A673 (cell line): ENCODE measurements at regions not wholly inside any gene's neighbourhood (a gene's known extent, or its start where the extent isn't known, plus 50 kb on each side); places are given as distances from the start of the nearest gene placed in this dataset.

Source experiments
- BruUV-seq: library from RNA; stranded (reverse); fragments of 400-500 nt; replicated peaks from 2 replicates; lab custom pipeline; 2021; lab: Mats Ljungman, UMichigan
- CTCF ChIA-PET: fragments of 300-600 bp; sonication (Branson Sonifier 250); formaldehyde crosslinking; loops from one replicate; lab custom pipeline; 2022; ENCODE audit warnings: antibody characterized with exemption; lab: Charles Lee
- POLR2A ChIA-PET: fragments of 300-600 bp; sonication (Branson Sonifier 250); formaldehyde crosslinking; loops from one replicate; lab custom pipeline; 2022; ENCODE audit warnings: antibody characterized with exemption; ENCODE audit not compliant: low non-redundant PET; lab: Charles Lee
- DNase-seq: peaks from one replicate; pipeline ENCODE4 v3.0.0-alpha.2; 2015; ENCODE audit warnings: low spot score
- H3K27ac ChIP-seq: fragments of 200-600 bp; sonication (generic); 2 replicates; pipeline ENCODE4 v1.5.1; 2016; ENCODE audit warnings: mixed run types, low read depth, mild to moderate bottlenecking, mixed read lengths, antibody characterized with exemption, low read length; ENCODE audit not compliant: poor library complexity, severe bottlenecking
- H3K27me3 ChIP-seq: fragments of 200-600 bp; sonication (generic); replicated peaks from 2 replicates; pipeline ENCODE4 v1.6.1; 2017; ENCODE audit warnings: mixed run types, low read depth, mild to moderate bottlenecking, mixed read lengths, antibody characterized with exemption, low read length; ENCODE audit not compliant: insufficient read depth, poor library complexity
- H3K36me3 ChIP-seq: fragments of 200-600 bp; sonication (generic); 2 replicates; pipeline ENCODE4 v1.6.1; 2016; ENCODE audit warnings: mixed run types, mild to moderate bottlenecking, mixed read lengths, antibody characterized with exemption, low read length; ENCODE audit not compliant: insufficient read depth, poor library complexity, severe bottlenecking
- H3K4me1 ChIP-seq: fragments of 200-600 bp; sonication (generic); 2 replicates; pipeline ENCODE4 v1.6.1; 2017; ENCODE audit warnings: mixed run types, mild to moderate bottlenecking, mixed read lengths, antibody characterized with exemption, low read length; ENCODE audit not compliant: insufficient read depth, poor library complexity, severe bottlenecking
- H3K4me3 ChIP-seq: fragments of 200-600 bp; sonication (generic); 2 replicates; pipeline ENCODE4 v1.5.1; 2016; ENCODE audit warnings: low read depth, mixed run types, mild to moderate bottlenecking, mixed read lengths, low read length; ENCODE audit not compliant: poor library complexity, severe bottlenecking
- H3K9me3 ChIP-seq: fragments of 200-600 bp; sonication (generic); 2 replicates; pipeline ENCODE4 v1.6.1; 2016; ENCODE audit warnings: mixed run types, low read depth, mild to moderate bottlenecking, mixed read lengths, antibody characterized with exemption, low read length; ENCODE audit not compliant: poor library complexity, severe bottlenecking
- EZH2 ChIP-seq: fragments of 200-600 bp; sonication (generic); IDR thresholded peaks from 2 replicates; pipeline ENCODE4 v1.6.1; 2017; ENCODE audit warnings: borderline replicate concordance, low read depth, mild to moderate bottlenecking, mixed read lengths, antibody characterized with exemption, low read length; ENCODE audit not compliant: poor library complexity, severe bottlenecking
- intact Hi-C: fragments of 100-400 bp; cut with micrococcal nuclease; formaldehyde crosslinking; loops from one replicate; pipeline ENCODE4 v1.10.0; 2022; ENCODE audit not compliant: unreplicated experiment
- TF ChIP-seq, protein P1 (sequence below): fragments of 300-800, 200-600 bp; sonication (generic); conservative IDR thresholded peaks from 2 replicates; pipeline ENCODE4 v1.5.1; 2017; ENCODE audit warnings: low read depth, mild to moderate bottlenecking, antibody characterized with exemption, low read length, moderate library complexity, mixed read lengths

DNA sequence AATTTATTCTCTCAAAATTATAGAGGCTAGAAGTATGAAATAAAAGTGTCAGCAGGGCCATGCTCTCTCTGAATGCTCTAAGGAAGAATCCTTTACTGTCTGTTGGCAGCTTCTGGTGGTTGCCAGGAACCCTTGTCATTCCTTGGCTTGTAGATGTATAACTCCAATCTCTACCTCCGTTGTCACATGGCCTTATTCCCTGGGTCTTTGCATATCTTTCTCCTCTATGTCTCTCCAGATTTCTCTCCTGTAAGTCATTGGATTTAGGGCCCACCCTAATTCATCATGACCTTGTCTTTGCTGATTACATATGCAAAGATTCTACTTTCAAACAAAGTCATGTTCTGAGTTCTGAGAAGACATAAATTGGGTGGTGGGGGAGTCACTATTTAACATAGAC is 127.0 kb upstream of the CHST9 start:
- ChIA-PET CTCF (no interaction called here), POLR2A (no interaction called here)
- intact Hi-C loops = no loop called here
- Histone ChIP-seq H3K36me3 (no peaks in the 10 kb centered on the region), H3K9me3 (no peaks in the 10 kb centered on the region), H3K27ac (no peak overlapping the region), H3K27me3 (no peaks in the 10 kb centered on the region), H3K4me3 (no peak overlapping the region), H3K4me1 (no peaks in the 10 kb centered on the region)
- no peak for TF ChIP-seq EZH2
- TF ChIP-seq, protein P1, sequence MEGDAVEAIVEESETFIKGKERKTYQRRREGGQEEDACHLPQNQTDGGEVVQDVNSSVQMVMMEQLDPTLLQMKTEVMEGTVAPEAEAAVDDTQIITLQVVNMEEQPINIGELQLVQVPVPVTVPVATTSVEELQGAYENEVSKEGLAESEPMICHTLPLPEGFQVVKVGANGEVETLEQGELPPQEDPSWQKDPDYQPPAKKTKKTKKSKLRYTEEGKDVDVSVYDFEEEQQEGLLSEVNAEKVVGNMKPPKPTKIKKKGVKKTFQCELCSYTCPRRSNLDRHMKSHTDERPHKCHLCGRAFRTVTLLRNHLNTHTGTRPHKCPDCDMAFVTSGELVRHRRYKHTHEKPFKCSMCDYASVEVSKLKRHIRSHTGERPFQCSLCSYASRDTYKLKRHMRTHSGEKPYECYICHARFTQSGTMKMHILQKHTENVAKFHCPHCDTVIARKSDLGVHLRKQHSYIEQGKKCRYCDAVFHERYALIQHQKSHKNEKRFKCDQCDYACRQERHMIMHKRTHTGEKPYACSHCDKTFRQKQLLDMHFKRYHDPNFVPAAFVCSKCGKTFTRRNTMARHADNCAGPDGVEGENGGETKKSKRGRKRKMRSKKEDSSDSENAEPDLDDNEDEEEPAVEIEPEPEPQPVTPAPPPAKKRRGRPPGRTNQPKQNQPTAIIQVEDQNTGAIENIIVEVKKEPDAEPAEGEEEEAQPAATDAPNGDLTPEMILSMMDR = no peak
- DNase-seq = no peak
- BruUV-seq = no TSS peak

DNA sequence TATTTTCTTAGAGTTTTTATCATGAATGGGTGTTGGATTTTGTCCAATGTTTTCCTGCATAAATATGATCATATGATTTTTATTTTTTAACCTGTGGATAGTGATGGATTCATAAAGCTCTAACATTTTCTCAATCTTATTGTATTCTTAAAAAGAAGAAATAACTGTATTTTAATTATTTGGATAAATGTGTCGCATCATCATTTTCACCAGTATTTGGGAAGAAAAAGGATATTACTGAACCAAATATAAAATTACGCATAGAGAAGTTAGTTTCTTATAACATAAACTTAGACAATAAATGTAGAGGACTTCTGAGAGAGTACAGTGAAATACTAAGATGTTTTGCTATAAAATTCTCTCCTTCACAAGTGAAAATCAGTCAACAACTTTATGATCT is 126.0 kb upstream of the CHST9 start:
- no peak for TF ChIP-seq EZH2
- TF ChIP-seq, protein P1 = no peak
- intact Hi-C loops = no loop called here
- Histone ChIP-seq H3K27me3 (no peaks in the 10 kb centered on the region), H3K27ac (no peak overlapping the region), H3K36me3 (no peaks in the 10 kb centered on the region), H3K4me1 (no peaks in the 10 kb centered on the region), H3K9me3 (no peaks in the 10 kb centered on the region), H3K4me3 (no peak overlapping the region)
- no peak for DNase-seq
- no TSS peak for BruUV-seq
- ChIA-PET CTCF (no interaction called here), POLR2A (no interaction called here)

DNA sequence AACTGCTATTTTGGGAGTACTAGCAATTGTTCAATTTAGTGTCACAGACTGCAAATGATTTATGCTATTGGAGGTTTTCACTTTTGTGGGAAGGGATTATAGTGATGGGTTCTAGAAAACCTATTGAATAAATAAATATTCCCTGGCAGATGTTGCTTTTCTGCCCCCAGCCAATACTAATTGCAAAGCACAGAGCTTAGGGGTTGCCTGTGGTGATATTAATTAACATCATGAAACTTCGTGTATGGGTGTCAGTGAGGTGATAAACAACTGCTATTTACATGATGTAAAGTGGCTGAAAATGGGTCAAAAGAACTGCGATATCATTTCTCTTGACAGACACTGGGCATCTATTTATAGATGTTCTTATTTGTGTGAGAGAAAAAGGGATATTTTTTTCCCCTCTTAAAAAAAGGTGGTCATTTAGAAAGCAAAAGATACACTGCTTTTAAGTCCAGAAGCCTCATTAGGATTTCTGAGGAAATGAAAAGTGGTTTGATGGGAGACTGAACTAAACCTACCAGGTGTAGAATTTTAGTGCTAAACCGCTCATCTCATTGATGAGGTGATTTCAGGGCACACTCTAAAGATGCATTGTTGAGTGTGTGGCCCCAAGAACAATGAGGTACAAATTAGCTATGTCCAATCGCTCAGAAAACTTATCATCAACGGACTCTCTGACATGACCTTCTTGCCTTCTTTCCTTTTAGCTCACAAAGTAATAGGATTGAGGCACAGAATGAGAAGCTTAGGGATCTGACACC is 116.7 kb upstream of the CHST9 start:
- Histone ChIP-seq H3K27ac (no peak overlapping the region), H3K4me3 (no peak overlapping the region), H3K4me1 (no peaks in the 10 kb centered on the region), H3K27me3 (no peaks in the 10 kb centered on the region), H3K9me3 (no peaks in the 10 kb centered on the region), H3K36me3 (no peaks in the 10 kb centered on the region)
- CTCF ChIA-PET = no interaction called here
- POLR2A ChIA-PET = no interaction called here
- TF ChIP-seq EZH2 = no peak
- TF ChIP-seq, protein P1 = no peak
- BruUV-seq = no TSS peak
- intact Hi-C loops = no loop called here
- no peak for DNase-seq
